Chondrocyte (in vitro differentiated cells): ENCODE measurements at regions not wholly inside any gene's neighbourhood (a gene's known extent, or its start where the extent isn't known, plus 50 kb on each side); places are given as distances from the start of the nearest gene placed in this dataset.

Experiments
- DNase-seq: peaks from one replicate; pipeline ENCODE4 v3.0.0; 2021; ENCODE audit warnings: mixed read lengths, low spot score
- H3K27ac Mint-ChIP-seq: one replicate; pipeline ENCODE4 v1.8.0; 2021; ENCODE audit warnings: mild to moderate bottlenecking, moderate library complexity, mixed read lengths; ENCODE audit not compliant: unreplicated experiment
- H3K27me3 Mint-ChIP-seq: 2 replicates; pipeline ENCODE4 v1.8.0; 2021; ENCODE audit warnings: low read depth, mixed read lengths
- H3K36me3 Mint-ChIP-seq: 2 replicates; pipeline ENCODE4 v1.8.0; 2021; ENCODE audit warnings: low read depth, mixed read lengths
- H3K4me1 Mint-ChIP-seq: 2 replicates; pipeline ENCODE4 v1.8.0; 2021; ENCODE audit warnings: low read depth, mild to moderate bottlenecking, mixed read lengths
- H3K4me3 Mint-ChIP-seq: one replicate; pipeline ENCODE4 v1.8.0; 2021; ENCODE audit warnings: mild to moderate bottlenecking, moderate library complexity, mixed read lengths; ENCODE audit not compliant: unreplicated experiment
- H3K9me3 Mint-ChIP-seq: 2 replicates; pipeline ENCODE4 v1.8.0; 2021; ENCODE audit warnings: low read depth, mixed read lengths
- TF ChIP-seq, protein P1 (sequence below): fragments of 200-600 bp; sonication (generic); IDR thresholded peaks from 2 replicates; pipeline ENCODE4 v1.5.0; 2021; ENCODE audit warnings: antibody characterized with exemption, mild to moderate bottlenecking, moderate library complexity

DNA sequence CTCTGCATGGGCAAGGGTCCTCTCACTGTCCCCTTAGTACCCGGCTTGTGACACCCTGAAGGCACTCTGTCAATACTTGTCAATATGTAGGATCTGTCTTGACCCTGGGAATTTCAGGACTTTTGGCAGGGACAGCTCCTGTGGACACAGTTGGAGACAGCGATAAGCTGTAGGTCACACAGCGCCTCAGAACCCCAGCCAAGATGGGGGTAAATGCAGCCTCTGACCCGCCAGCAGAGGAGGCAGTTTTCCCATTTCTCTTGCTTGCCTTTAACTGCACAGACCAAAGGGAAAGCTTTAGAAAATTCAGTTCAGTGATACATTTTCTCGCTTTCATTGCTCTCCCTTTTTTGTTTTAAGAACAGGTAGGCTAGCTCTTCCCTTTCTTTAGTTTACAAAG lies 54.8 kb upstream of the KLHL29 start:
- DNase-seq: no peak
- H3K4me1 Mint-ChIP-seq: no peaks in the 10 kb centered on the region
- H3K27me3 Mint-ChIP-seq: peaks cover 48% of the 10 kb centered on the region
- TF ChIP-seq, protein P1, sequence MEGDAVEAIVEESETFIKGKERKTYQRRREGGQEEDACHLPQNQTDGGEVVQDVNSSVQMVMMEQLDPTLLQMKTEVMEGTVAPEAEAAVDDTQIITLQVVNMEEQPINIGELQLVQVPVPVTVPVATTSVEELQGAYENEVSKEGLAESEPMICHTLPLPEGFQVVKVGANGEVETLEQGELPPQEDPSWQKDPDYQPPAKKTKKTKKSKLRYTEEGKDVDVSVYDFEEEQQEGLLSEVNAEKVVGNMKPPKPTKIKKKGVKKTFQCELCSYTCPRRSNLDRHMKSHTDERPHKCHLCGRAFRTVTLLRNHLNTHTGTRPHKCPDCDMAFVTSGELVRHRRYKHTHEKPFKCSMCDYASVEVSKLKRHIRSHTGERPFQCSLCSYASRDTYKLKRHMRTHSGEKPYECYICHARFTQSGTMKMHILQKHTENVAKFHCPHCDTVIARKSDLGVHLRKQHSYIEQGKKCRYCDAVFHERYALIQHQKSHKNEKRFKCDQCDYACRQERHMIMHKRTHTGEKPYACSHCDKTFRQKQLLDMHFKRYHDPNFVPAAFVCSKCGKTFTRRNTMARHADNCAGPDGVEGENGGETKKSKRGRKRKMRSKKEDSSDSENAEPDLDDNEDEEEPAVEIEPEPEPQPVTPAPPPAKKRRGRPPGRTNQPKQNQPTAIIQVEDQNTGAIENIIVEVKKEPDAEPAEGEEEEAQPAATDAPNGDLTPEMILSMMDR: no peak
- H3K4me3 Mint-ChIP-seq: no peak overlapping the region
- H3K9me3 Mint-ChIP-seq: no peaks in the 10 kb centered on the region
- H3K36me3 Mint-ChIP-seq: peaks cover 2% of the 10 kb centered on the region
- H3K27ac Mint-ChIP-seq: no peak overlapping the region
